Fibroblast of pulmonary artery (primary cell): ENCODE measurements at regions not wholly inside any gene's neighbourhood (a gene's known extent, or its start where the extent isn't known, plus 50 kb on each side); places are given as distances from the start of the nearest gene placed in this dataset.

Experiments used
- DNase-seq: peaks from one replicate; pipeline ENCODE4 v3.0.0-alpha.2; 2010; ENCODE audit warnings: low read depth
- H3K4me3 ChIP-seq: replicated peaks from 2 replicates; pipeline ENCODE4 v1.5.1; 2011; ENCODE audit warnings: low read depth, mild to moderate bottlenecking, control low read depth, low read length, moderate library complexity
- TF ChIP-seq, protein P1 (sequence below): IDR thresholded peaks from 2 replicates; pipeline ENCODE4 v1.5.1; 2011; ENCODE audit warnings: mild to moderate bottlenecking, control low read depth, low read length, inconsistent platforms; ENCODE audit errors: missing control alignments

DNA sequence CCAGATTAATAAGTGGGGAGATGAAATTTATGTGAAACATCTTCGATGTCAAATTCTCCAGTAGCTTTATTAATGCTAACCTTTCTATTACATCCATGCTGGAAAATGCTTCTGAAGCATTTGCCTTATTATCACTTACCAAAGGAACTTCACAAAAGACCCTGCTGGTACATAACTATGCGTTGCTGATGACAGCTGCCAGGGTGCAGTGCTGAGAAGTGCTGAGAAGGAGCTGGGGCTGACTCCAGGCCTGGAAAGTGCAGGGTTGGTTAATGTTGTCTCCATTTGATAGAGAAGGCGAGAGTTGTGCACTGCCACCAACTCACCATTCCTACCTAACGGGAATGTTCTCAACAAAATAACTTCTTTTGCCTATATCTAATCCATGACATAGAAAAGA, 736.0 kb upstream of the NR2F2 start:
- TF ChIP-seq, protein P1, sequence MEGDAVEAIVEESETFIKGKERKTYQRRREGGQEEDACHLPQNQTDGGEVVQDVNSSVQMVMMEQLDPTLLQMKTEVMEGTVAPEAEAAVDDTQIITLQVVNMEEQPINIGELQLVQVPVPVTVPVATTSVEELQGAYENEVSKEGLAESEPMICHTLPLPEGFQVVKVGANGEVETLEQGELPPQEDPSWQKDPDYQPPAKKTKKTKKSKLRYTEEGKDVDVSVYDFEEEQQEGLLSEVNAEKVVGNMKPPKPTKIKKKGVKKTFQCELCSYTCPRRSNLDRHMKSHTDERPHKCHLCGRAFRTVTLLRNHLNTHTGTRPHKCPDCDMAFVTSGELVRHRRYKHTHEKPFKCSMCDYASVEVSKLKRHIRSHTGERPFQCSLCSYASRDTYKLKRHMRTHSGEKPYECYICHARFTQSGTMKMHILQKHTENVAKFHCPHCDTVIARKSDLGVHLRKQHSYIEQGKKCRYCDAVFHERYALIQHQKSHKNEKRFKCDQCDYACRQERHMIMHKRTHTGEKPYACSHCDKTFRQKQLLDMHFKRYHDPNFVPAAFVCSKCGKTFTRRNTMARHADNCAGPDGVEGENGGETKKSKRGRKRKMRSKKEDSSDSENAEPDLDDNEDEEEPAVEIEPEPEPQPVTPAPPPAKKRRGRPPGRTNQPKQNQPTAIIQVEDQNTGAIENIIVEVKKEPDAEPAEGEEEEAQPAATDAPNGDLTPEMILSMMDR: no peak
- H3K4me3 ChIP-seq: no peak overlapping the region
- no peak for DNase-seq

DNA sequence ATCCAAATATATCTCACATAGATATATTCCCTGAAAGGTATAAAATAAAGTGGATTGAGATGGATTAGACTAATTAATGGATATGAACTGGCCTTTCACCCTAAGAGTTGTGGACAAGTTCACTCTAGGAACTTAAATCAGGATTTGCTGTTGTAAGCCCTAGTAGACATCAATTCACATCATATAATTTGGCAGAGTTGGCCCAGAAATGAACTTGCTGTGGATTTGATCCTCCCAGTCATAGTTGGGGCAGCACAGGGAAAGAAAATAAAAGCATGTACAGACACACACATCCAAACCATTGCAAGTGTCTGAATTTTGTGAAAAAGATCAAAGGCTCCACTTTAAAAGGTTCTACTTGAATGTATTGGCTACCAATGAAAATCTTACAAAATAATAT, 734.7 kb upstream of the NR2F2 start:
- no peak overlapping the region for H3K4me3 ChIP-seq
- TF ChIP-seq, protein P1: no peak
- no peak for DNase-seq

DNA sequence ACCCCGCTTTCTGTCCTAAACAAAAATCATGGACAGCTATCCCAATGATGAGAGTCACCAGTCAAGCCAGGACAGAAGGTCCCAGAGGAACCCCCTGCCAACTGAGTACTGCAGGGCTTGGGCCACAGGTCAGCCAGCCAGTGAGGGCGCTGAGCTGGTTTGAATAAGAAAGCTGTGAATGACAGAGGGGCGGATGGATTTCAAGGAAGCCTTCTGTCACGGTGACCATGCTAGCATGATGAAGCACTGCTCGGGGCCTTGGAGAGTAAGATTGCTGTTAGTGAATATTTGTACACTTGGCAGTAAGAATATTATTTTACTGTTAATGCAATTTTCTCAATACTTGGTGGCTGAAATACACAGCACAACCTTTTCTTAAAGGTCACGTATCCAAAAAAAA, 734.0 kb upstream of the NR2F2 start:
- DNase-seq: no peak
- TF ChIP-seq, protein P1: no peak
- H3K4me3 ChIP-seq: no peak overlapping the region

DNA sequence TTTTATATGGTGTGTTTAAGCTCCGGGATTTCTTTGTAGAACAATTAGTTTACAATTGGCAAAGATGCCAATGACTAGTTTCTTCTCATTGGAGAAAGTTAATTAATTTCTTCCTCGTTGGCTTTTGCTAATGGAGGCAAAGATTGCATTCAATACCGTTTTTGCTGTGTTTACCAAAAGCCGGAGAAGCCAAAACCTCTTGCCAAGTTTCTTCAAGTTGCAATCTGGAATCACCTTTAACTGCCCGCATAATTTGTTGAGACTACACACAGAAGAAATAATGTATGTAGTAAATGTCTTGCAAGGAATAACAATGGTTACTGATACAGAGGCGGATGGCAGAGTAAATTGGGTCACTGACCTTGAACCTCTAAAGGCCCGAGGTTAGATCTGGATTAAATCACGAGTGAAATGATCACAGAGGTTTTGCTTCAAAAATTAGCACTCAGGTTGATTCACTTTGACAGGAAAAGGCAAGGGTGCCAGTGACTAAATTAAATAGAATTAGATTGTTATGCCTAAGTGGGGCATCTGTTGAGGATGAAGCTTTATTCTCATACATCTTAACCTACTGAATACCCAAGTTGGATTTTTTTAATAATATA, 732.1 kb upstream of the NR2F2 start:
- TF ChIP-seq, protein P1: no peak
- no peak for DNase-seq
- no peak overlapping the region for H3K4me3 ChIP-seq

DNA sequence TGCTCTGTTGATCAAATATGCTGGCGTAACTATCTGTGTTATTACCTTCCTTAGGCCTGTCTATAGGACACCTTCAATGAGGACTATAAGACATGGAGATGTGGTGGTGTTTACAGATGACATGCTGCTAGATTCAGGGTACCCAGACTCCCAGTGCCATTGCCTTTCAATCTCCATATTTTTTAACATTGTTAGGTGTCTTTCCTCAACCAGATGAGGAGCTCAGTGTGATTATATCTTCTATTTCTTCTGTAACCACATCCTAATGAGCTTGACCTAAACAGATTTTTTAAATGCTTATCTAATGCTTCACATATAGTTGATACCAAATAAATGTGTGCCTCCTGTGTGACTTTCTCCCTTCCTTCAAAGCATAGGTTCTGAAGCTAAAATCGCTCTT, 730.1 kb upstream of the NR2F2 start:
- H3K4me3 ChIP-seq: no peak overlapping the region
- TF ChIP-seq, protein P1: no peak
- no peak for DNase-seq

DNA sequence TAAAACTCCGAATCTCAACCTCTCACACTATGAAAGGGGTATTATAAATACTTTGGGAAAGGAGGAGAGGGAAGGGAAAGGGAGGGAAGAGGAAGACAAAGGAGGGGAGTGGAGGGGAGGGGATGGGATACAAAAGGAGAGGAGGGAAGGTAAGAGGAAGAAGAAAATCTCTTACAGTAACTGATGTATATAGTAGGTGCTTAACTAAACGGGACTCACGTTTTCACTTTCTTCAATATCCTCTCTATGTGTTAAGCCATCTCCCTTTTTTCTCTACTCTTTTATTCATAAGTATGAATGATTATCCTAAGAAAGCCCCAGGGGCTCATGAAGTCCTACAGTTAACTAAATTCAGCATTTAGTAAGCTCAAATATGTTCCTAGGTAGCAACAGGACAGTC, 729.6 kb upstream of the NR2F2 start:
- no peak for DNase-seq
- H3K4me3 ChIP-seq: no peak overlapping the region
- TF ChIP-seq, protein P1: no peak

DNA sequence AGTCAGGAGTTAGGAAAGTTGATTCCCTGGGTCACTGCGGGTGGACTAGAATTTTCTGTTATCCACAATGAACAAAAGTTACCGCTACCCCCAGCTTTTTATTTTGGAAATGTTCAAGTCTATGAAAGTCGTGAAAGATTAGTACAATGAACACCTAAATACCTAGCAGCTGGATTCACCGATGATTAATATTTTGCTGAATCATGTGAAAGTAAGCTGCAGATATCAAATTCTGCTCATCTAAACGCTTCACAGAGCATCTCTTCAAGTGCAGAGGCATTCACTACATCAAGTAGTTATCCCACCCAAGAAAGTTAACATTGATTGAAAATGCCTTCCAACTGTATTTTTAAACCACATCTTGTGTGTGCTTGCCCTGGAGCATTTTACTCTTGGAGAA, 729.0 kb upstream of the NR2F2 start:
- DNase-seq: no peak
- H3K4me3 ChIP-seq: no peak overlapping the region
- TF ChIP-seq, protein P1: no peak
